PFSK-1 (cell line): ENCODE measurements at regions not wholly inside any gene's neighbourhood (a gene's known extent, or its start where the extent isn't known, plus 50 kb on each side); places are given as distances from the start of the nearest gene placed in this dataset.

Experiments
- FOXP2 ChIP-seq: optimal IDR thresholded peaks from 2 replicates; pipeline ENCODE3; 2011; ENCODE audit warnings: borderline replicate concordance, control low read depth, inconsistent platforms; ENCODE audit not compliant: insufficient read depth; ENCODE audit errors: extremely low read length, extremely low read depth
- POLR2AphosphoS5 ChIP-seq: IDR thresholded peaks from 2 replicates; pipeline ENCODE4 v1.6.1; 2012; ENCODE audit warnings: low read depth, mild to moderate bottlenecking, control low read depth, low read length, moderate library complexity
- REST ChIP-seq, 2 experiments: IDR thresholded peaks; 2 replicates each; pipeline versions ENCODE4 v1.6.1 to v1.8.0; 2011 to 2012; ENCODE audit warnings: low read depth in 2 of 2, low read length in 2 of 2, control low read depth in 1 of 2, inconsistent platforms in 1 of 2, mild to moderate bottlenecking in 1 of 2, moderate library complexity in 1 of 2; ENCODE audit not compliant: insufficient read depth in 1 of 2
- SIN3A ChIP-seq: IDR thresholded peaks from 2 replicates; pipeline ENCODE4 v1.6.1; 2012; ENCODE audit warnings: mild to moderate bottlenecking, low read length, moderate library complexity, borderline replicate concordance; ENCODE audit not compliant: insufficient read depth
- TAF1 ChIP-seq: IDR thresholded peaks from 2 replicates; pipeline ENCODE4 v1.6.1; 2012; ENCODE audit warnings: low read length, control low read depth, borderline replicate concordance; ENCODE audit not compliant: insufficient read depth

GRCh38 chr4:184335520-184335919, 117.8 kb upstream of the ENPP6 start:
- TF ChIP-seq TAF1 (no peak), FOXP2 (no peak), SIN3A (no peak), POLR2AphosphoS5 (no peak), REST (IDR thresholded peaks at IDR 0.05; ENCODE audit: insufficient read depth in 1 of 2, low read depth in 2 of 2, low read length in 2 of 2) (no peak)

DNA sequence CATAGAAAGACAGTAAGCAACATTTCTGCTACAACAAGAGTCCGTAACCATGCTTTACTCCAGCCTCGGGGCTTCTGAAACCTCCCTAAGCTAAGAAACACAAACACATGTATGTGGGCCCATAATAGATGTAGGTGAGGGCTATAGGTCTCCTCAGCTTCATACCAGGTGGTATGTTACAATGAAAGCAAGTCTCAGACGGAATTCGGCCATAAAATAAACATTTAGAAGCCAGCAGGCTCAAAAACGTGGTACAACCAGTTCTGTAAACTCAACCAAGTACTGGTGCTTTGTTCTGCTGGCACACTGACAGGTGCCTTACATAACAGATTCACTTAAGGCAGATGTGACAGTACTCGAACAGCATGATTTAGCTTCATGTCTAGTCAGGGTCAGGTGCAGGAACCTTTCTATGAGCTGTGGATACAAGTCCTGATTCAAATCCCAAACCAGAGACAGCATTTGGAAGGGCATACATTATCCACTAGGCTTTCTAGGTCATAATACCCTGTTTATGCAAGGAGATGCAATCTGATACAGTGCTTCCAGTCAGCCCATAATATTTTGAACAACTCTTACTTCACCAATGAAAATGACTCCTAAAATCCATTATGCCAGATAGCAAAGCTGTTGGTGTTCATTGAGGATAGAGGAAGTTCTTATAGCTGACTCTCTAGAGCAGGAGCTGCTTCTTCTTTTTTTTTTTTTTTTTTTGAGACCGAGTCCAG, 113.8 kb upstream of the ENPP6 start:
- TF ChIP-seq FOXP2 (no peak), POLR2AphosphoS5 (no peak), SIN3A (no peak), TAF1 (no peak)

DNA sequence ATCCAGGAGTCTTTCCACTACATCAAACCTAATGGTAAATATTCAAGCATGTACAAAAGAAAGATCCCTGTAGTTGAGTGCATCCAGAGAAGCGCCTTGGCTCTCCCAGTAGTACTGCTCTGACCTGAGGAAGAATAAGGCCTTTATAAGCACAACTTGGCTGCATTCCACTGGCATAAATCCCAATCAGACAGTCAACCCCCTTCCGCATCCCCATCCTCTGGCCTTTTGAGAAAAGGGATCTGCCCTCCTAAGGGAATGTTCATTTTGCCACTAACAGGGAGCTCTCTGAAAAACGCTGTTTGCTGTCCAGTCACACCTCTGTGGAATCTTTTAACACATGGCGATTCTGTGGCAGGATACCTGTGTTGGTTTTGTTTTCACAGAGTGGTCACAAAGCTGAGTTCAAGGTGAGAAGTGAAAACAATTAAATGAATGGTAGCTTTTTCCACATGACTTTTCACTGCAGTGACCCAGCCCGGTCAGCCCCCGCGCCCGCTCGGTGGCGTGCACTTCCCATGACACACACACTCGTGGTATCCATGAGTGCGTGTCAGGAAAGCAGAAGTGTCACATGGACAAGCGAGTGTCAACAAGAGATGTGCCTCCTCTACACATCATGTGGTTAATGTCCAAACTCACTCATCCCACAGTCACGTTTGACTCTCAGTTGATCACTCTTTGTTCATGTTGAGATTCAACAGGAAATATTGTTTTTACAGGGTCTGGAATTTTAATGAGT, 112.2 kb upstream of the ENPP6 start:
- TF ChIP-seq REST (IDR thresholded peaks at IDR 0.05; ENCODE audit: insufficient read depth in 1 of 2, low read depth in 2 of 2, low read length in 2 of 2), result no peak
- no peak for TF ChIP-seq FOXP2
- no peak for TF ChIP-seq TAF1
- no peak for TF ChIP-seq SIN3A
- no peak for TF ChIP-seq POLR2AphosphoS5

- TF ChIP-seq REST (IDR thresholded peaks at IDR 0.05; ENCODE audit: insufficient read depth in 1 of 2, low read depth in 2 of 2, low read length in 2 of 2) (no peak), POLR2AphosphoS5 (no peak), TAF1 (no peak), SIN3A (no peak), FOXP2 (no peak)
Measured at GRCh38 chr4:184329235-184329634, 111.6 kb upstream of the ENPP6 start.

- TF ChIP-seq SIN3A, result no peak
- TF ChIP-seq TAF1, result no peak
- TF ChIP-seq REST (IDR thresholded peaks at IDR 0.05; ENCODE audit: insufficient read depth in 1 of 2, low read depth in 2 of 2, low read length in 2 of 2), result no peak
- TF ChIP-seq POLR2AphosphoS5, result no peak
- no peak for TF ChIP-seq FOXP2
Measured at GRCh38 chr4:184328022-184328736, 110.5 kb upstream of the ENPP6 start.
